ENCODE measurements at regions not wholly inside any gene's neighbourhood (a gene's known extent, or its start where the extent isn't known, plus 50 kb on each side); places are given as distances from the start of the nearest gene placed in this dataset.
A peak's percentile ranks its signal among the peaks of the same experiment; 100 is the strongest.
"Not testable (repeated sequence)": the region's sequence is repeated elsewhere in the genome, so short reads cannot be mapped to it uniquely, and the experiment has no call there.

GRCh38 chr14:30159374-30159773 lies 231.7 kb upstream of the PRKD1 start:
- DNase-seq (ENCODE audit: low spot score), result no peak

GRCh38 chr14:30160608-30161007 lies 233.0 kb upstream of the PRKD1 start:
- DNase-seq (ENCODE audit: low spot score), result no peak

GRCh38 chr14:30162066-30162465 lies 234.4 kb upstream of the PRKD1 start:
- DNase-seq (ENCODE audit: low spot score), result no peak

GRCh38 chr14:30165255-30165654 lies 237.6 kb upstream of the PRKD1 start:
- DNase-seq (ENCODE audit: low spot score), result no peak

- DNase-seq (ENCODE audit: low spot score), result no peak
Measured at GRCh38 chr14:30177781-30178180, 250.1 kb upstream of the PRKD1 start.

GRCh38 chr14:30179381-30180130 lies 251.9 kb upstream of the PRKD1 start:
- no peak for DNase-seq (ENCODE audit: low spot score)

GRCh38 chr14:30180219-30180618 lies 252.6 kb upstream of the PRKD1 start:
- DNase-seq (ENCODE audit: low spot score), result no peak

GRCh38 chr14:30185832-30186231 lies 258.2 kb upstream of the PRKD1 start:
- no peak for DNase-seq (ENCODE audit: low spot score)

GRCh38 chr14:30191639-30192279 lies 264.1 kb upstream of the PRKD1 start:
- no peak for DNase-seq (ENCODE audit: low spot score)

GRCh38 chr14:30193101-30193500 lies 265.5 kb upstream of the PRKD1 start:
- no peak for DNase-seq (ENCODE audit: low spot score)

GRCh38 chr14:30193845-30194501 lies 266.3 kb upstream of the PRKD1 start:
- no peak for DNase-seq (ENCODE audit: low spot score)

GRCh38 chr14:30194741-30195148 lies 267.1 kb upstream of the PRKD1 start:
- DNase-seq (ENCODE audit: low spot score), result no peak

GRCh38 chr14:30195941-30196340 lies 268.3 kb upstream of the PRKD1 start:
- no peak for DNase-seq (ENCODE audit: low spot score)

GRCh38 chr14:30196861-30197260 lies 269.2 kb upstream of the PRKD1 start:
- no peak for DNase-seq (ENCODE audit: low spot score)

GRCh38 chr14:30198720-30199119 lies 271.1 kb upstream of the PRKD1 start:
- not testable (repeated sequence) for DNase-seq (ENCODE audit: low spot score)

- no peak for DNase-seq (ENCODE audit: low spot score)
Measured at GRCh38 chr14:30204431-30204980, 276.9 kb upstream of the PRKD1 start.

GRCh38 chr14:30209136-30209535 lies 281.5 kb upstream of the PRKD1 start:
- DNase-seq (ENCODE audit: low spot score), result no peak

GRCh38 chr14:30210630-30211029 lies 283.0 kb upstream of the PRKD1 start:
- DNase-seq (ENCODE audit: low spot score), result no peak

- no peak for DNase-seq (ENCODE audit: low spot score)
Measured at GRCh38 chr14:30211326-30211725, 283.7 kb upstream of the PRKD1 start.

GRCh38 chr14:30214014-30214413 lies 286.4 kb upstream of the PRKD1 start:
- DNase-seq (ENCODE audit: low spot score), result no peak

GRCh38 chr14:30214461-30215090 lies 286.9 kb upstream of the PRKD1 start:
- DNase-seq (ENCODE audit: low spot score), result peak; percentile 30

- DNase-seq (ENCODE audit: low spot score), result no peak
Measured at GRCh38 chr14:30218907-30219306, 291.3 kb upstream of the PRKD1 start.
